Kasumi-1 (cell line): ENCODE measurements at regions not wholly inside any gene's neighbourhood (a gene's known extent, or its start where the extent isn't known, plus 50 kb on each side); places are given as distances from the start of the nearest gene placed in this dataset.

Experiments
- DNase-seq, 2 experiments: peaks; one replicate each; lab custom pipeline; 2025; lab: John Stamatoyannopoulos, UW

GRCh38 chr1:208848854-208849253 is 604.7 kb upstream of the PLXNA2 start:
- no peak for DNase-seq

GRCh38 chr1:208850442-208850841 is 606.3 kb upstream of the PLXNA2 start:
- no peak for DNase-seq

- no peak for DNase-seq
Measured at GRCh38 chr1:208851366-208851765, 607.2 kb upstream of the PLXNA2 start.

- no peak for DNase-seq
Measured at GRCh38 chr1:208852911-208853310, 608.7 kb upstream of the PLXNA2 start.

DNA sequence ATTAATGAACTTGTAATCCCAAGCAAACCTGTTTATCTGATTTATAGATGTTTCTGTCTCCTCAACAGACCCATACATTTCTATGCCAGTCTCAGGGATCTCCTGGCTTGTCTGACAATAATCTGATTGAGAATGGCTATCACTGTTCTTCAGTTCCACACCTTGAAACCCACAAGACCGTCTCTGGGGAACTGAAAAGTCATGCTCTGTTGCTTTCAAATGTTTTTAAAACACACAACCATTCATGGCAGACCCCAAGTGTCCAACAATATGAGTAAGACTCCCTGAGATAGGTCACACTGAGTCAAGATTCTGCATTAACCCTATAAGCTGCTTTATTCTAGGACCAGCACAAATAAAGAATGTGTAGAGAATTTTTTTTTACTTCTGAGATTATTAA is 611.2 kb upstream of the PLXNA2 start:
- no peak for DNase-seq

DNA sequence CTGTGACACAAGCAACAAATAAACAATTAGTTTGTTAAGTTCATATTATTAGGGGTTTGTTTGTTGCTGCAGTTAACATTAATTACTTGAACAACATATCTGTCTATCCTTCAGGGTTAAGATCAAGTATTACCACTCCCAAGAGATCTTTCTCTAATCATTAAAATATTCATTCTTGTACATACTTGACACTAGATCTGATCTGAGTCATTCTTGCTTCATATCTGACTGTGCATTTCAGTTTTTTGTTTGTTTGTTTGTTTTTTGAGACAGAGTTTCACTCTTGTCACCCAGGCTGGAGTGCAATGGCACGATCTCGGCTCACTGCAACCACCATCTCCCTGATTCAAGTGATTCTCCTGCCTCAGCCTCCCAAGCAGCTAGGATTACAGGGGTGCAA is 613.3 kb upstream of the PLXNA2 start:
- no peak for DNase-seq

- no peak for DNase-seq
Measured at GRCh38 chr1:208858738-208859137, 614.6 kb upstream of the PLXNA2 start.

GRCh38 chr1:208864366-208864965 is 620.3 kb upstream of the PLXNA2 start:
- no peak for DNase-seq

DNA sequence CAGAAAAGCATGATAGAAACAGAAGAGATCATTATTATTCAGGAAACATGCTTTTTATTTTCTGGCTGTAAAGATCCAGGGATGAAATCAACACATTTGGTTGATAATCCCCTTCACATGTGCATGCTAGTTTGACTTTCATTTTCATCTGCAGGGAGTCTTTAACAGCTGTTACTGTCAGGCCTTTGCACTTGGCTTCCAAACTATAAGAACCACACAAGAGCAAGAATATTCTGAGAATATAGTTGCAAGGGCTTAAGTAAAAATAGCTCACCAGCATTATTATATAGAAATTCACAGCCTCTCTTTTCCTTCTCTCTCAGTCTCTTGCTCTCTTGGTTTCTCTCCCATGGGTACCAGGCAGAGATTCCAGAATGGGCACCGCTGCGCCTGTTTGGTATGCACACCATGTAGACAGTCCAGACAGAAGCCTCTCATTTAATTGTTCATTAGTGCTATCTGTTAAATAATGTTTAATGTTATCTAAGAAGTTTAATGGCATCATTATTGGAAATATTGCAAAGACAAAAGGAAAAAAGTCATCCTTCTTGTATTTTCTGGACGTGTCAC is 622.3 kb upstream of the PLXNA2 start:
- DNase-seq = no peak

DNA sequence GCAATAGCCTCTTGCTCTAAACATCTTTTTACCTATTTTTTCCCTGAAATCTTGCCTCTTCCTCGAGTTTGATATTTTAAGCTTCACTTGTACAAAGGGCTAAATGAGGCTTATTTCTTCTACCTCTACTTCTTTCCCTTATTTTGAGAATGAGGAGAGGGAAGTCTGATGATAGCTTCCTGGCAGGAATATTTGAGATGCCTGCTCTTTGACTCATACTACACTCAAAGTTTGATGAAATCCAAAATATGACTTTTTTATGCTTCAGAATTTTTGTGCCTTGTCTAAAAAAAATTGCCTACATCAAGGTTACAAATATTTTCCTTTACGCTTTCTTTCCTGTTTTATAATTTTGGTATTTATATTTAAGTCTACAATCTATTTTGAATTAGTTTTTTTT is 624.4 kb upstream of the PLXNA2 start:
- DNase-seq = no peak

DNA sequence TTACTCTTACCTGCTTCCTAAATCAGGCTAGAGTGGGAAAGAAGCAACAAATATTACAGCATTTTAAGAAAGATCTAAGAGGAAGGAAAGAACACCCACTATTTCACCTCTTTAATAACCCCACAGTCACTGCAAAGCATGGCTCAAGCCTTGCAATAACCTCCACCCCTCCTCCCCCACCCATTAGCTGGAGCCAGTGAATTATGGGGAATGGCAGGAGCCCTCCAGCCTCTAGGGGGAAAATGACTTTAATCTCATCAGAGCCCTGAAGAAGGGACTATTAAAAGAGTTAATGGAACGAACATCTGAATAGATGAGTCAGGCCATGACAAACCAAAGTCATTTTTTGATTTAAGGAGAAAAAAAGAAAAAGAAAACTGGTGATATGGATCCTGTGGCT is 630.7 kb upstream of the PLXNA2 start:
- DNase-seq = no peak

- no peak for DNase-seq
Measured at GRCh38 chr1:208879022-208879421, 634.8 kb upstream of the PLXNA2 start.

- no peak for DNase-seq
Measured at GRCh38 chr1:208880433-208881100, 636.4 kb upstream of the PLXNA2 start.

DNA sequence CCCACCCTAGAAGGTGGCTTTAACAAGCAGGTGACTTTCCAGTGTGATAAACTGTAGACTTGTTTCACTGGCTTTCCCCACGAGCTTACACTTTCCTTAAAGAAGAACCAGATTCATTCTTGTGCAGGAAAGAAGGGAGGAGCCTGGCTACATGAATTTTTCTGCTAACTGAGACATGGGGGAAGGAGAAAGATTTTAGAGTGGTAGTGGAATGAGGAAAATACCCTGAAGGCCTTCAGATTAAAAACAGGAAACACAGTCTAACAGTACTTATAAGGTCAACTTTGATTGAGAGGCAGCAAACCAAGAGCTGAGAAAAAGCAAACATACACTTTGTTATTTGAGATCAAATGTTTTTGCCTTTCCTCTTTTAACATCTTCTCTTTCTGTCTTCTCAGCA is 640.9 kb upstream of the PLXNA2 start:
- no peak for DNase-seq

- DNase-seq = no peak
Measured at GRCh38 chr1:208885650-208886049, 641.5 kb upstream of the PLXNA2 start.

DNA sequence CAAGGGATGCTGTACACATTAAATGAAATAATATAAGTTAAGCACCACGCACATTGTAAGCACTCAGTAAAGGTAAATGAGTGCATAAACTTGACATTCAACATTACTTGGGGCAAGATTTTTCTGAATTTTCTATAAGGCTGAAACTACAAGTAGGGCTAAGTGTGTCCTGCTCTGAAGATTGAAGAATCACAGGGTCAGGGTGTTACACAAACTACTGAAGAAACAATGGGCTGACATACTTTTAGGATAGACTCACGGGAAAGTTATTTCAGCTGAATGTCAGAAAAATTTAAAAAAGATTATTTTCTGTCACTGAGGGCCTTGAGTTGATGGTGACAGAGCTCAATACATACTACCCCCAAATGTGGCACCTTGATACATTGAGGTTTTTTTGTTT is 644.2 kb upstream of the PLXNA2 start:
- DNase-seq = no peak

GRCh38 chr1:208892147-208892546 is 648.0 kb upstream of the PLXNA2 start:
- no peak for DNase-seq

- DNase-seq = no peak
Measured at GRCh38 chr1:208893251-208893650, 649.1 kb upstream of the PLXNA2 start.

GRCh38 chr1:208895181-208895580 is 651.0 kb upstream of the PLXNA2 start:
- no peak for DNase-seq

- no peak for DNase-seq
Measured at GRCh38 chr1:208895820-208896219, 651.6 kb upstream of the PLXNA2 start.

DNA sequence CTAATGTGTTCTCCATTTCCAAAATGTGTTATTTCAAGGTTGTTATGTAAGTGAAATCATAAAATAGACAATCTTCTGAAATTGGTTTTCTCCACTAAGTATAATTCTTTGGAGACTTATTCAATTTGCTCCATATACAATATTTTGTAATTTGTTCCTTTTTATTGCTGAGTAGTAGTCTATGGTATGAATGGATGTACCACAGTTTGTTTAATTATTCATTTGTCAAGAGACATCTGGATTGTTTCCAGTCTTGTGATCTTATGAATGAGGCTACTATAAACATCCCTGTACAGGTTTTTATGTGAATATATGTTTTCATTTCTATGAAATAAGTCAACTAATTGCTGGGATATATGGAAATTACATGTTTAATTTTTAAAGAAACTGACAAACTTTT is 652.6 kb upstream of the PLXNA2 start:
- DNase-seq = no peak

- DNase-seq = no peak
Measured at GRCh38 chr1:208899438-208899837, 655.3 kb upstream of the PLXNA2 start.

DNA sequence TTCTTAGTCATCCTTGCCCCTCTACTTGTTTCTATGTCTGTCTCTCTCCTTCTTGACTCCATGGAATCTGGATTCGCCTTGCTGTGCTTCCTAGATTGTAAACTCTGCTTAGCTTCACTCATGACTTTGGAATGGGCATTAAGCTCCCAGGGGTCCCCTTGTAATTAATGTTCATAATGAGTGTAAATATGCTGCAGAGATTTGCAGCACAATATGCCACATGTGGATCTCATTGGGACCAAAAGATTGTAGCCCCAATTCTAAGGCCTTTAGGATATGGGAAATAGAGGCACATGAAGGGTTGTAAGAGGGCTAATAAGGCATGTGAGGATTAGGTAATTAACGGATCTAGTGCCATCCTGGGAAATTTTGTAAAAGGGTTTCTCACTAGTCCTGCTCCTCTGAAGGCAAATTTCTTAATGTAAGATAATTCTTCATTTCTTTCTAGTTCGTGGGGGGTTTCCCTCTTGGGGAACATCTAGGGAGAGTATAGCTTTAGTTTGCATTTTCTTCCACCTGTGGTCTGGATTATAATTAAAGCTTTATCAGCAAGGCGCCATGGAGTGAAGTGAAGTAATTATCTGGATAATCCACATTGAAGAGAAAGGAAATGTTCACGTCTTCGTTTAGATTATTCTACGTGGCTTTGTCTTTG is 659.2 kb upstream of the PLXNA2 start:
- DNase-seq = no peak
